GM12878 (cell line): ENCODE measurements at regions not wholly inside any gene's neighbourhood (a gene's known extent, or its start where the extent isn't known, plus 50 kb on each side); places are given as distances from the start of the nearest gene placed in this dataset.

ENCODE experiments used
- ATAC-seq: fragments of 200-7000 bp; cut with Tn5 transposase; 3 replicates; pipeline ENCODE4 v1.9.1; 2020; ENCODE audit warnings: mild to moderate bottlenecking, moderate library complexity
- BruUV-seq: library from RNA; stranded (reverse); fragments of 400-500 nt; replicated peaks from 2 replicates; lab custom pipeline; 2021; lab: Mats Ljungman, UMichigan
- CTCF ChIA-PET: fragments of 300-600 bp; sonication (Branson Sonifier 250); formaldehyde crosslinking; extraction: SDS; loops from one replicate; lab custom pipeline; 2021; ENCODE audit warnings: inconsistent platforms; lab: Yijun Ruan, JAX
- POLR2A ChIA-PET: fragments of 350-600 bp; formaldehyde crosslinking; extraction: SDS; loops from one replicate; lab custom pipeline; 2021; ENCODE audit warnings: inconsistent platforms; lab: Charles Lee
- RAD21 ChIA-PET: fragments of 300-600 bp; sonication (Branson Sonifier 250); formaldehyde crosslinking; loops from one replicate; lab custom pipeline; 2023; ENCODE audit warnings: antibody characterized with exemption; ENCODE audit not compliant: unreplicated experiment; lab: Charles Lee
- SMC1A ChIA-PET: fragments of 300-600 bp; sonication (Branson Sonifier 250); formaldehyde crosslinking; loops from one replicate; lab custom pipeline; 2023; ENCODE audit not compliant: unreplicated experiment, uncharacterized antibody; lab: Charles Lee
- DNase-seq: peaks from one replicate; pipeline ENCODE4 v3.0.0-alpha.2; 2011; ENCODE audit warnings: low read depth, low spot score
- FAIRE-seq: peaks from 3 replicates; lab custom pipeline; 2011; peaks lifted over from hg19 to GRCh38; lab: Jason Lieb, UNC
- H2AFZ ChIP-seq: 2 replicates; pipeline ENCODE4 v1.6.0; 2011; ENCODE audit warnings: low read depth, low read length, control low read depth; ENCODE audit not compliant: control insufficient read depth
- H3K27ac ChIP-seq: 2 replicates; pipeline ENCODE4 v1.5.1; 2011; ENCODE audit warnings: control low read depth; ENCODE audit not compliant: control insufficient read depth, insufficient read depth
- H3K27me3 ChIP-seq, 2 experiments: replicated peaks in 1 of 2; 2 replicates each; pipeline versions ENCODE4 v1.6.0 to v1.6.1; 2011; ENCODE audit warnings: low read length in 1 of 2; ENCODE audit not compliant: control insufficient read depth in 2 of 2, insufficient read depth in 2 of 2
- H3K36me3 ChIP-seq, 2 experiments: 2 replicates each; pipeline ENCODE4 v1.5.1; 2011; ENCODE audit warnings: low read length in 1 of 2; ENCODE audit not compliant: control insufficient read depth in 2 of 2, insufficient read depth in 2 of 2
- H3K4me1 ChIP-seq: 2 replicates; pipeline ENCODE4 v1.6.1; 2011; ENCODE audit warnings: mild to moderate bottlenecking, low read length, moderate library complexity, mixed read lengths; ENCODE audit not compliant: control insufficient read depth, insufficient read depth
- H3K4me2 ChIP-seq: 2 replicates; pipeline ENCODE4 v1.6.0; 2011; ENCODE audit warnings: control low read depth; ENCODE audit not compliant: control insufficient read depth, insufficient read depth
- H3K4me3 ChIP-seq: fragments of 200-600 bp; sonication (generic); 2 replicates; pipeline ENCODE4 v1.5.1; 2016
- H3K79me2 ChIP-seq: 2 replicates; pipeline ENCODE4 v1.6.0; 2011; ENCODE audit warnings: low read length; ENCODE audit not compliant: control insufficient read depth, insufficient read depth
- H3K9ac ChIP-seq: 2 replicates; pipeline ENCODE4 v1.8.0; 2011; ENCODE audit warnings: low read length, control low read depth, mixed read lengths; ENCODE audit not compliant: control insufficient read depth, insufficient read depth
- H3K9me3 ChIP-seq: replicated peaks from 3 replicates; pipeline ENCODE4 v1.5.1; 2011; ENCODE audit warnings: mild to moderate bottlenecking, low read length; ENCODE audit not compliant: control insufficient read depth, insufficient read depth
- H4K20me1 ChIP-seq: 2 replicates; pipeline ENCODE4 v1.6.0; 2011; ENCODE audit not compliant: control insufficient read depth, insufficient read depth
- CREB1 ChIP-seq: IDR thresholded peaks from 2 replicates; pipeline ENCODE4 v1.6.1; 2012; ENCODE audit warnings: low read depth, mild to moderate bottlenecking, inconsistent platforms
- MEF2B ChIP-seq: fragments of 450-650 bp; IDR thresholded peaks from 2 replicates; pipeline ENCODE4 v1.6.1; 2018; ENCODE audit warnings: mild to moderate bottlenecking, moderate library complexity; ENCODE audit not compliant: partially characterized antibody, poor library complexity, severe bottlenecking
- NFYB ChIP-seq: IDR thresholded peaks from 2 replicates; pipeline ENCODE4 v1.6.1; 2011; ENCODE audit warnings: low read depth, mild to moderate bottlenecking, low read length, improper control_type of control experiment, moderate library complexity; ENCODE audit not compliant: insufficient read depth
- RB1 ChIP-seq: fragments of 450-650 bp; formaldehyde crosslinking; IDR thresholded peaks from 2 replicates; pipeline ENCODE4 v1.6.1; 2017; ENCODE audit warnings: mild to moderate bottlenecking, borderline replicate concordance
- TCF7 ChIP-seq: IDR thresholded peaks from 2 replicates; pipeline ENCODE4 v1.6.1; 2014; ENCODE audit warnings: antibody characterized with exemption, borderline replicate concordance
- ZBTB4 ChIP-seq: fragments of 450-650 bp; formaldehyde crosslinking; IDR thresholded peaks from 2 replicates; pipeline ENCODE4 v1.4.0; 2022; ENCODE audit warnings: mild to moderate bottlenecking, moderate library complexity
- ZNF274 ChIP-seq: IDR thresholded peaks from one replicate; pipeline ENCODE4 v1.8.0; 2011; ENCODE audit not compliant: insufficient read length, insufficient read depth
- WGBS: methylation state at CpG from one replicate; pipeline ENCODE4 v1.1.6; 2016; ENCODE audit warnings: low lambda C conversion rate; ENCODE audit not compliant: insufficient replicate concordance, insufficient coverage; ENCODE audit errors: missing lambda C conversion rate; 5-methylcytosine and 5-hydroxymethylcytosine counted together
- in situ Hi-C: fragments of 300-500 bp; cut with MboI; formaldehyde crosslinking; loops from 9 replicates; pipeline ENCODE4 v1.14.3; 2018; ENCODE audit warnings: mixed read lengths
- intact Hi-C: fragments of 100-400 bp; cut with micrococcal nuclease; formaldehyde crosslinking; loops from one replicate; pipeline ENCODE4 v1.14.2; 2022; ENCODE audit not compliant: unreplicated experiment

- no TSS peak for BruUV-seq
- Histone ChIP-seq H2AFZ (no peak overlapping the region), H3K27me3 (no peaks in the 10 kb centered on the region; a peak in 1 of 4 replicates), H3K79me2 (no peaks in the 10 kb centered on the region), H3K36me3 (no peaks in the 10 kb centered on the region), H3K9ac (no peak overlapping the region), H3K9me3 (no peaks in the 10 kb centered on the region), H3K4me1 (no peaks in the 10 kb centered on the region), H3K4me2 (no peak overlapping the region), H4K20me1 (no peaks in the 10 kb centered on the region), H3K27ac (no peak overlapping the region), H3K4me3 (no peak overlapping the region)
- in situ Hi-C loops (no loop called here), intact Hi-C loops (no loop called here)
- no peak for DNase-seq
- ChIA-PET CTCF (interaction anchor here (0.6 to 1.5 kb wide), 2 partner anchors 187 to 643 kb away, joined by 3 to 5 read pairs; no protein-coding TSS in a partner anchor), POLR2A (no interaction called here), RAD21 (no interaction called here), SMC1A (interaction anchor here (0.6 to 2.2 kb wide), 5 partner anchors 9 to 801 kb away, joined by 3 to 12 read pairs (median 3); no protein-coding TSS in a partner anchor)
- 32% methylated on average over 6 of the region's 6 CpGs for WGBS
- no peak for FAIRE-seq
- no peak for ATAC-seq
- TF ChIP-seq TCF7 (no peak), ZBTB4 (no peak), NFYB (no peak), RB1 (no peak), MEF2B (no peak), ZNF274 (no peak), CREB1 (no peak)
Measured at GRCh38 chr6:74277777-74278186, 581.8 kb downstream of the CD109 start.
